Esophagus squamous epithelium (tissue), 4 donors: ENCODE measurements at regions not wholly inside any gene's neighbourhood (a gene's known extent, or its start where the extent isn't known, plus 50 kb on each side); places are given as distances from the start of the nearest gene placed in this dataset.

Experiments used
- POLR2A ChIP-seq, 4 donors: fragments of 450-650 bp; IDR thresholded peaks; one replicate each; pipeline ENCODE4 v1.6.1; 2017; ENCODE audit warnings: antibody characterized with exemption in 4 of 4, mild to moderate bottlenecking in 4 of 4, moderate library complexity in 3 of 4
- TF ChIP-seq, protein P1 (sequence below), 6 experiments: fragments of 450-650 bp in 4 of 6; fragments of 200-600 bp in 2 of 6; sonication (generic) in 2 of 6; IDR thresholded peaks; one replicate each; pipeline ENCODE4 v1.5.1; 2016 to 2019; ENCODE audit warnings: antibody characterized with exemption in 6 of 6, mild to moderate bottlenecking in 4 of 6, moderate library complexity in 4 of 6

- TF ChIP-seq, protein P1, sequence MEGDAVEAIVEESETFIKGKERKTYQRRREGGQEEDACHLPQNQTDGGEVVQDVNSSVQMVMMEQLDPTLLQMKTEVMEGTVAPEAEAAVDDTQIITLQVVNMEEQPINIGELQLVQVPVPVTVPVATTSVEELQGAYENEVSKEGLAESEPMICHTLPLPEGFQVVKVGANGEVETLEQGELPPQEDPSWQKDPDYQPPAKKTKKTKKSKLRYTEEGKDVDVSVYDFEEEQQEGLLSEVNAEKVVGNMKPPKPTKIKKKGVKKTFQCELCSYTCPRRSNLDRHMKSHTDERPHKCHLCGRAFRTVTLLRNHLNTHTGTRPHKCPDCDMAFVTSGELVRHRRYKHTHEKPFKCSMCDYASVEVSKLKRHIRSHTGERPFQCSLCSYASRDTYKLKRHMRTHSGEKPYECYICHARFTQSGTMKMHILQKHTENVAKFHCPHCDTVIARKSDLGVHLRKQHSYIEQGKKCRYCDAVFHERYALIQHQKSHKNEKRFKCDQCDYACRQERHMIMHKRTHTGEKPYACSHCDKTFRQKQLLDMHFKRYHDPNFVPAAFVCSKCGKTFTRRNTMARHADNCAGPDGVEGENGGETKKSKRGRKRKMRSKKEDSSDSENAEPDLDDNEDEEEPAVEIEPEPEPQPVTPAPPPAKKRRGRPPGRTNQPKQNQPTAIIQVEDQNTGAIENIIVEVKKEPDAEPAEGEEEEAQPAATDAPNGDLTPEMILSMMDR (IDR thresholded peaks at IDR 0.05) = no peak
- no peak for TF ChIP-seq POLR2A (IDR thresholded peaks at IDR 0.05)
These were observed 640.2 kb upstream of the CAMK1G start for GRCh38 chr1:208943291-208943690.
